Trophoblast cell (in vitro differentiated cells and primary cell): ENCODE measurements at regions not wholly inside any gene's neighbourhood (a gene's known extent, or its start where the extent isn't known, plus 50 kb on each side); places are given as distances from the start of the nearest gene placed in this dataset.

Experiments
- DNase-seq, 2 donors: peaks; one replicate each; pipeline ENCODE4 v3.0.0-alpha.2; 2016
- H2AFZ ChIP-seq: 2 replicates; pipeline ENCODE4 v1.6.1; 2013; ENCODE audit warnings: low read length, moderate library complexity, mild to moderate bottlenecking; ENCODE audit not compliant: insufficient read depth, poor library complexity
- H2AK5ac ChIP-seq: 2 replicates; pipeline ENCODE4 v1.6.1; 2013; ENCODE audit warnings: mild to moderate bottlenecking, low read length
- H2BK120ac ChIP-seq: 2 replicates; pipeline ENCODE4 v1.6.1; 2013; ENCODE audit warnings: low read length, mild to moderate bottlenecking, moderate library complexity; ENCODE audit not compliant: insufficient read depth, poor library complexity
- H2BK12ac ChIP-seq: 2 replicates; pipeline ENCODE4 v1.6.1; 2013; ENCODE audit warnings: mild to moderate bottlenecking, low read length, moderate library complexity
- H2BK5ac ChIP-seq: 2 replicates; pipeline ENCODE4 v1.6.1; 2013; ENCODE audit warnings: low read length, low read depth, moderate library complexity, mild to moderate bottlenecking; ENCODE audit not compliant: poor library complexity
- H3K14ac ChIP-seq: 2 replicates; pipeline ENCODE4 v1.6.1; 2013; ENCODE audit warnings: mild to moderate bottlenecking, low read length
- H3K18ac ChIP-seq: 2 replicates; pipeline ENCODE4 v1.6.1; 2013; ENCODE audit warnings: mild to moderate bottlenecking, low read length
- H3K23ac ChIP-seq: 2 replicates; pipeline ENCODE4 v1.6.1; 2013; ENCODE audit warnings: low read length
- H3K27ac ChIP-seq: 2 replicates; pipeline ENCODE4 v1.5.1; 2013; ENCODE audit warnings: low read depth, mild to moderate bottlenecking, inconsistent platforms, low read length, moderate library complexity
- H3K27me3 ChIP-seq: 2 replicates; pipeline ENCODE4 v1.6.1; 2013; ENCODE audit warnings: inconsistent platforms, mild to moderate bottlenecking, low read length, moderate library complexity; ENCODE audit not compliant: insufficient read depth
- H3K36me3 ChIP-seq, 2 experiments: 1 replicate in 1 of 2; 2 replicates in 1 of 2; pipeline ENCODE4 v1.6.1; 2013; ENCODE audit warnings: low read length in 2 of 2, mild to moderate bottlenecking in 2 of 2, moderate library complexity in 1 of 2; ENCODE audit not compliant: insufficient read depth in 2 of 2, control insufficient read depth in 1 of 2
- H3K4ac ChIP-seq: 2 replicates; pipeline ENCODE4 v1.6.1; 2013; ENCODE audit warnings: low read depth, mild to moderate bottlenecking, low read length, moderate library complexity
- H3K4me1 ChIP-seq, 2 experiments: 1 replicate in 1 of 2; 2 replicates in 1 of 2; pipeline ENCODE4 v1.6.1; 2013; ENCODE audit warnings: low read length in 2 of 2, mild to moderate bottlenecking in 2 of 2, moderate library complexity in 1 of 2; ENCODE audit not compliant: insufficient read depth in 2 of 2, control insufficient read depth in 1 of 2
- H3K4me2 ChIP-seq: 2 replicates; pipeline ENCODE4 v1.6.1; 2013; ENCODE audit warnings: inconsistent platforms, mild to moderate bottlenecking, low read length, moderate library complexity
- H3K4me3 ChIP-seq: 2 replicates; pipeline ENCODE4 v1.5.1; 2013; ENCODE audit warnings: mild to moderate bottlenecking, low read depth, low read length, inconsistent platforms
- H3K79me1 ChIP-seq: one replicate; pipeline ENCODE4 v1.6.1; 2013; ENCODE audit warnings: low read length
- H3K79me2 ChIP-seq: 2 replicates; pipeline ENCODE4 v1.6.1; 2013; ENCODE audit warnings: low read length, mild to moderate bottlenecking; ENCODE audit not compliant: control insufficient read depth, insufficient read depth, poor library complexity
- H3K9ac ChIP-seq: 2 replicates; pipeline ENCODE4 v1.6.1; 2013; ENCODE audit warnings: mild to moderate bottlenecking, low read length
- H3K9me3 ChIP-seq: 2 replicates; pipeline ENCODE4 v1.6.1; 2013; ENCODE audit warnings: low read depth, mild to moderate bottlenecking, control low read depth, inconsistent platforms, low read length; ENCODE audit not compliant: insufficient read depth
- H4K12ac ChIP-seq: 2 replicates; pipeline ENCODE4 v1.6.1; 2013; ENCODE audit warnings: low read depth, mild to moderate bottlenecking, low read length, moderate library complexity
- H4K8ac ChIP-seq: 2 replicates; pipeline ENCODE4 v1.6.1; 2013; ENCODE audit warnings: low read depth, mild to moderate bottlenecking, low read length, moderate library complexity
- H4K91ac ChIP-seq: one replicate; pipeline ENCODE4 v1.6.1; 2013; ENCODE audit warnings: low read depth, mild to moderate bottlenecking, low read length, moderate library complexity
- WGBS: extraction: QIAGEN DNeasy Blood & Tissue Kit; methylation state at CpG from one replicate; pipeline ENCODE4 v1.1.7; 2013; ENCODE audit warnings: missing lambda C conversion rate; ENCODE audit not compliant: insufficient read length, insufficient coverage; ENCODE audit errors: extremely low coverage; 5-methylcytosine and 5-hydroxymethylcytosine counted together

DNA sequence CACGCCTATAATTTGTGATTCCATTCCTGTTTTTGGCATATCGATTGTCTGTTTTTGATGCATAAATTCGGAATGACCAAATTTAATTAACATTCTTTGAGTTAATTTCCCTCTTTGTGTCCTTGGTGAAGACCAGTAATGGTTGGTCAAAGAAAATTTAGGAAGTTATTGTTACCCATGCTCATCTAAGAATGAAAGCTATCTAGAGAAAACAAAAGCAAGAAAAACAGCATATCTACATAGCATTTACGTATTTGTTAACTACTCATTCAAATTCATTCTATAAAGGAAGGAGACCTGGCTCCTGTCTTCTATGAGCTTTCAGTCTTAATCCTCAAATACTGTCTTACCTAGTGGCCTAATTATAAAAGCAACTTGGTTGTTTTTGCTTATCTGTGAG lies 59.2 kb upstream of the CHST9 start:
- Histone ChIP-seq H2BK120ac (no peak overlapping the region), H3K14ac (no peak overlapping the region), H3K18ac (no peak overlapping the region), H3K4ac (no peak overlapping the region), H3K9ac (no peak overlapping the region), H2BK12ac (no peak overlapping the region), H3K79me2 (no peaks in the 10 kb centered on the region), H3K79me1 (no peaks in the 10 kb centered on the region), H3K36me3 (no peaks in the 10 kb centered on the region), H3K9me3 (no peaks in the 10 kb centered on the region), H3K4me3 (no peak overlapping the region), H3K27me3 (no peaks in the 10 kb centered on the region), H2BK5ac (no peak overlapping the region), H4K12ac (no peak overlapping the region), H3K23ac (no peak overlapping the region), H3K4me1 (no peaks in the 10 kb centered on the region), H3K4me2 (no peak overlapping the region), H3K27ac (no peak overlapping the region), H4K91ac (no peak overlapping the region), H2AK5ac (no peak overlapping the region), H4K8ac (no peak overlapping the region), H2AFZ (no peak overlapping the region)
- no peak for DNase-seq
- WGBS, result no CpG with 5 or more reads among the region's 4 CpGs

DNA sequence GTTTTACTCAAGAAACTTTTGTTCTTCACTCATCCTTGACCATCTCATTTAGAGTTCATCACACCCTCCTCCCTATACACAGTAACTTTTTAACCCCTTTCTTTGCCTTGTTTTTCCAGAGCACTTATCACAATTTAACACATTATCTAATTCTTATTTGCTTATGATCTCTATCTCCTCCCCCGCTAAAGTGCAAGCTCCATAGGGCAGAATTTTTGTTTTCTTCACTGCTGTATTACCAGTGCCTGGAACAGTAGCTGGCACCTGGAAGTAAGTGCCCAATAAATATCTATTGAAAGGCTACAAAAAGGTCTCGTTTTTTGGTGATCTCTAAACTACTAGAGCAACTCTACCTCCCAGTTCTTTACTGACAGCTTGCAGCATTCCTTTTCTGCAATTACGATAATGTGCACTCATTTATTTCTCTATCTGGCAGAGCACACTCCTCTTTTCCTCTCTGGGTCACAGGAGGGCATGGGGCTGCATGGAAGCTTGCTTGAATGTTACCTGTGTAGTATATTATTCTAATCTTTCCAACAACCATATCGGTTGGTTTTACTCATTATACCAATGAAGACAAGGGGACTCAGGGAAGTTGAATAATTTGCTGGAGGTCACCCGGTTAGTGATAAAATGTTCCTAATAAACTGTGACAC lies 57.4 kb upstream of the CHST9 start:
- no peak overlapping the region for H3K27ac ChIP-seq
- H3K14ac ChIP-seq, result no peak overlapping the region
- no peaks in the 10 kb centered on the region for H3K4me1 ChIP-seq
- no CpG with 5 or more reads among the region's 5 CpGs for WGBS
- H2BK120ac ChIP-seq, result no peak overlapping the region
- no peak overlapping the region for H4K91ac ChIP-seq
- H4K8ac ChIP-seq, result no peak overlapping the region
- H4K12ac ChIP-seq, result no peak overlapping the region
- DNase-seq, result no peak
- no peak overlapping the region for H3K4me2 ChIP-seq
- no peaks in the 10 kb centered on the region for H3K9me3 ChIP-seq
- H2AK5ac ChIP-seq, result no peak overlapping the region
- H3K79me2 ChIP-seq, result no peaks in the 10 kb centered on the region
- H3K9ac ChIP-seq, result no peak overlapping the region
- no peaks in the 10 kb centered on the region for H3K79me1 ChIP-seq
- H3K27me3 ChIP-seq, result no peaks in the 10 kb centered on the region
- no peak overlapping the region for H2BK5ac ChIP-seq
- H2BK12ac ChIP-seq, result no peak overlapping the region
- no peak overlapping the region for H3K4me3 ChIP-seq
- no peak overlapping the region for H3K18ac ChIP-seq
- H3K23ac ChIP-seq, result no peak overlapping the region
- H2AFZ ChIP-seq, result no peak overlapping the region
- no peaks in the 10 kb centered on the region for H3K36me3 ChIP-seq
- no peak overlapping the region for H3K4ac ChIP-seq

DNA sequence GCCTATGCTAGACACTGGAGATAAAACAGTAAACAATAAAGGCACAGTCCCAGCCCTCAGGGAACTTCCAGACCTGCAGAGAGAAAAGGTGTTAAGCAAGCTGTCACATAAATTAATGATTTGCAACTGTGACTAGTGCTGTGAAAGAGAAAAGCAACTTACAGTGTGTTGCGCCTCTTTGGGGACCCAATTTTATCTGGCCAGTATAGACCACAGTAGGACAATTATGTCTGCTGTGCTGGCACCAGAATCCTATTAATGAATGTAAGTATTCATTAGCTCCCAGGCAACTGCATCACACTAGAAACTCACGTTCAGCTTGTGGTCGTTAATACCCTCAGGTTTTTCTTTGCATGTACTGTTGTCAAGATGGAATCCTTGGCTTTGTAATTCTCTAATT lies 55.3 kb upstream of the CHST9 start:
- H3K9ac ChIP-seq, result no peak overlapping the region
- no peak overlapping the region for H4K8ac ChIP-seq
- H3K9me3 ChIP-seq, result no peaks in the 10 kb centered on the region
- DNase-seq, result no peak
- no peak overlapping the region for H3K4me3 ChIP-seq
- H3K14ac ChIP-seq, result no peak overlapping the region
- no peak overlapping the region for H3K4ac ChIP-seq
- H3K18ac ChIP-seq, result no peak overlapping the region
- WGBS, result no CpG with 5 or more reads among the region's 3 CpGs
- H4K91ac ChIP-seq, result no peak overlapping the region
- H2BK12ac ChIP-seq, result no peak overlapping the region
- H3K27me3 ChIP-seq, result no peaks in the 10 kb centered on the region
- H2BK120ac ChIP-seq, result no peak overlapping the region
- no peak overlapping the region for H3K23ac ChIP-seq
- no peaks in the 10 kb centered on the region for H3K4me1 ChIP-seq
- no peak overlapping the region for H2AFZ ChIP-seq
- no peaks in the 10 kb centered on the region for H3K79me1 ChIP-seq
- no peak overlapping the region for H3K4me2 ChIP-seq
- H2AK5ac ChIP-seq, result no peak overlapping the region
- H4K12ac ChIP-seq, result no peak overlapping the region
- H3K79me2 ChIP-seq, result no peaks in the 10 kb centered on the region
- H2BK5ac ChIP-seq, result no peak overlapping the region
- no peak overlapping the region for H3K27ac ChIP-seq
- no peaks in the 10 kb centered on the region for H3K36me3 ChIP-seq

DNA sequence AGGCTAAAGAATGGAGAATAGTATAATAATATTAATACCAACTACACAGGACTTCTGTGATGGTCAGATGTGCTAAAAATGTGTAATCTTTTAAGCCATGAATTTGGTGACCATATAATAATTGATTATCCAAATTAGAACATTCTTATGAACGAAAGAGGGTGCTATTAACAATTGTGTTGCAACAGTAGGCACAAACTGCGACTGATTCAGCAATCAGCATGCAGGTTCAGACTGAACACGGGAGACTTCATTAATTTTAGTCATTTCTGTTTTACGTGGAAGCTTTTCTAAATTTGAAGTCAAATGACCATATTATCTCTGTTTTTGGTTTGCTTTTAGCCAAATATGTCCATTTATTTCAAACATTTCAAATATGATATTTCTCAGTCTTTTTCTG lies 54.6 kb upstream of the CHST9 start:
- H2BK5ac ChIP-seq, result no peak overlapping the region
- no peaks in the 10 kb centered on the region for H3K79me1 ChIP-seq
- H4K91ac ChIP-seq, result no peak overlapping the region

More for the DNA sequence above, 54.6 kb upstream of the CHST9 start:
- H3K79me2 ChIP-seq, result no peaks in the 10 kb centered on the region
- H3K4me3 ChIP-seq, result no peak overlapping the region
- H3K14ac ChIP-seq, result no peak overlapping the region
- no peak overlapping the region for H4K8ac ChIP-seq
- no peak overlapping the region for H3K18ac ChIP-seq
- H3K27ac ChIP-seq, result no peak overlapping the region
- DNase-seq, result no peak
- no peak overlapping the region for H2AK5ac ChIP-seq
- no peak overlapping the region for H2AFZ ChIP-seq
- no peaks in the 10 kb centered on the region for H3K9me3 ChIP-seq
- no peak overlapping the region for H3K23ac ChIP-seq
- no peak overlapping the region for H3K4ac ChIP-seq
- H3K4me1 ChIP-seq, result no peaks in the 10 kb centered on the region
- no peak overlapping the region for H2BK12ac ChIP-seq
- no peak overlapping the region for H4K12ac ChIP-seq
- H3K27me3 ChIP-seq, result no peaks in the 10 kb centered on the region
- no peak overlapping the region for H2BK120ac ChIP-seq
- no peak overlapping the region for H3K9ac ChIP-seq
- no peak overlapping the region for H3K4me2 ChIP-seq
- no peaks in the 10 kb centered on the region for H3K36me3 ChIP-seq
- WGBS, result no CpG with 5 or more reads among the region's 4 CpGs
